SK-N-MC (cell line): ENCODE measurements at regions not wholly inside any gene's neighbourhood (a gene's known extent, or its start where the extent isn't known, plus 50 kb on each side); places are given as distances from the start of the nearest gene placed in this dataset.
"Not testable (repeated sequence)": the region's sequence is repeated elsewhere in the genome, so short reads cannot be mapped to it uniquely, and the experiment has no call there.

Source experiments
- DNase-seq: peaks from one replicate; pipeline ENCODE4 v3.0.0-alpha.2; 2011; ENCODE audit warnings: low read depth, low spot score
- H3K27ac ChIP-seq: fragments of 200-600 bp; sonication (generic); 2 replicates; pipeline ENCODE4 v1.5.1; 2016; ENCODE audit warnings: mixed run types
- H3K36me3 ChIP-seq: fragments of 200-600 bp; sonication (generic); 2 replicates; pipeline ENCODE4 v1.6.1; 2017; ENCODE audit warnings: antibody characterized with exemption, low read length, mixed read lengths; ENCODE audit not compliant: insufficient read depth
- H3K4me3 ChIP-seq: fragments of 200-600 bp; sonication (generic); 2 replicates; pipeline ENCODE4 v1.5.1; 2016
- H3K9ac ChIP-seq: fragments of 200-600 bp; sonication (generic); 2 replicates; pipeline ENCODE4 v1.8.0; 2017; ENCODE audit warnings: mixed run types, mixed read lengths; ENCODE audit not compliant: insufficient read length
- H3K9me3 ChIP-seq: fragments of 200-600 bp; sonication (generic); 2 replicates; pipeline ENCODE4 v1.6.1; 2017; ENCODE audit warnings: low read depth, mild to moderate bottlenecking, antibody characterized with exemption, low read length, moderate library complexity, mixed read lengths
- EZH2 ChIP-seq: fragments of 200-600 bp; sonication (generic); IDR thresholded peaks from one replicate; pipeline ENCODE4 v1.6.1; 2017; ENCODE audit warnings: antibody characterized with exemption
- FOXP2 ChIP-seq: optimal IDR thresholded peaks from 2 replicates; pipeline ENCODE3; 2011; ENCODE audit warnings: mild to moderate bottlenecking, moderate library complexity; ENCODE audit not compliant: insufficient read depth; ENCODE audit errors: extremely low read length, control extremely low read depth
- POLR2AphosphoS5 ChIP-seq: IDR thresholded peaks from 2 replicates; pipeline ENCODE4 v1.6.1; 2012; ENCODE audit warnings: mild to moderate bottlenecking, low read depth, low read length, borderline replicate concordance

GRCh38 chr4:59676389-59676788 is 1523.7 kb upstream of the ADGRL3 start:
- no peaks in the 10 kb centered on the region for H3K9me3 ChIP-seq
- no peak for DNase-seq
- no peak overlapping the region for H3K9ac ChIP-seq
- no peak overlapping the region for H3K27ac ChIP-seq
- TF ChIP-seq POLR2AphosphoS5 (no peak), FOXP2 (no peak), EZH2 (no peak)
- no peak overlapping the region for H3K4me3 ChIP-seq
- H3K36me3 ChIP-seq = no peaks in the 10 kb centered on the region

- not testable (repeated sequence) for H3K9me3 ChIP-seq, H3K36me3 ChIP-seq, H3K4me3 ChIP-seq, H3K9ac ChIP-seq, DNase-seq, H3K27ac ChIP-seq
Measured at GRCh38 chr4:59676992-59677391, 1523.1 kb upstream of the ADGRL3 start.

GRCh38 chr4:59685626-59686025 is 1514.5 kb upstream of the ADGRL3 start:
- no peak for TF ChIP-seq EZH2
- TF ChIP-seq POLR2AphosphoS5 = no peak
- TF ChIP-seq FOXP2 = no peak
- H3K27ac ChIP-seq = no peak overlapping the region
- H3K36me3 ChIP-seq = no peaks in the 10 kb centered on the region
- no peak for DNase-seq
- H3K9ac ChIP-seq = no peak overlapping the region
- no peak overlapping the region for H3K4me3 ChIP-seq
- H3K9me3 ChIP-seq = no peaks in the 10 kb centered on the region

- Histone ChIP-seq H3K4me3 (no peak overlapping the region), H3K9ac (no peak overlapping the region), H3K36me3 (no peaks in the 10 kb centered on the region), H3K27ac (no peak overlapping the region), H3K9me3 (no peaks in the 10 kb centered on the region)
- TF ChIP-seq POLR2AphosphoS5 (no peak), FOXP2 (no peak), EZH2 (no peak)
- no peak for DNase-seq
Measured at GRCh38 chr4:59689149-59689548, 1511.0 kb upstream of the ADGRL3 start.

- H3K27ac ChIP-seq = no peak overlapping the region
- TF ChIP-seq POLR2AphosphoS5 (no peak), FOXP2 (no peak), EZH2 (no peak)
Measured at GRCh38 chr4:59695355-59696053, 1504.6 kb upstream of the ADGRL3 start.

GRCh38 chr4:59698041-59698440 is 1502.1 kb upstream of the ADGRL3 start:
- Histone ChIP-seq H3K27ac (no peak overlapping the region), H3K9ac (no peak overlapping the region), H3K9me3 (no peaks in the 10 kb centered on the region), H3K4me3 (no peak overlapping the region), H3K36me3 (no peaks in the 10 kb centered on the region)
- no peak for DNase-seq
- TF ChIP-seq EZH2 = no peak
- no peak for TF ChIP-seq FOXP2
- TF ChIP-seq POLR2AphosphoS5 = no peak

More at GRCh38 chr4:59695355-59696053, 1504.6 kb upstream of the ADGRL3 start:
- Histone ChIP-seq H3K36me3 (no peaks in the 10 kb centered on the region), H3K4me3 (no peak overlapping the region), H3K9me3 (no peaks in the 10 kb centered on the region), H3K9ac (no peak overlapping the region)
- DNase-seq = no peak

- no peaks in the 10 kb centered on the region for H3K9me3 ChIP-seq
- no peak overlapping the region for H3K9ac ChIP-seq
- no peak for TF ChIP-seq EZH2
- no peak for TF ChIP-seq FOXP2
- TF ChIP-seq POLR2AphosphoS5 = no peak
- H3K27ac ChIP-seq = no peak overlapping the region
- H3K4me3 ChIP-seq = no peak overlapping the region
- H3K36me3 ChIP-seq = no peaks in the 10 kb centered on the region
- DNase-seq = no peak
Measured at GRCh38 chr4:59700651-59701050, 1499.5 kb upstream of the ADGRL3 start.

GRCh38 chr4:59704616-59705015 is 1495.5 kb upstream of the ADGRL3 start:
- Histone ChIP-seq H3K27ac (no peak overlapping the region), H3K9ac (no peak overlapping the region), H3K9me3 (no peaks in the 10 kb centered on the region), H3K36me3 (no peaks in the 10 kb centered on the region), H3K4me3 (no peak overlapping the region)
- no peak for TF ChIP-seq FOXP2
- TF ChIP-seq POLR2AphosphoS5 = no peak
- TF ChIP-seq EZH2 = no peak
- no peak for DNase-seq

GRCh38 chr4:59712470-59712869 is 1487.7 kb upstream of the ADGRL3 start:
- no peak overlapping the region for H3K4me3 ChIP-seq
- H3K9ac ChIP-seq = no peak overlapping the region
- no peak overlapping the region for H3K27ac ChIP-seq
- TF ChIP-seq FOXP2 (no peak), POLR2AphosphoS5 (no peak), EZH2 (no peak)
- H3K36me3 ChIP-seq = no peaks in the 10 kb centered on the region
- no peak for DNase-seq
- H3K9me3 ChIP-seq = no peaks in the 10 kb centered on the region

GRCh38 chr4:59724286-59724685 is 1475.8 kb upstream of the ADGRL3 start:
- not testable (repeated sequence) for H3K9me3 ChIP-seq, H3K4me3 ChIP-seq, H3K36me3 ChIP-seq, DNase-seq, H3K27ac ChIP-seq, H3K9ac ChIP-seq
